HG02981 (cell line): ENCODE measurements at regions not wholly inside any gene's neighbourhood (a gene's known extent, or its start where the extent isn't known, plus 50 kb on each side); places are given as distances from the start of the nearest gene placed in this dataset.

Source experiments
- ATAC-seq: cut with Tn5 transposase; IDR thresholded peaks from one replicate; pipeline ENCODE4 v1.9.1; 2021; ENCODE audit warnings: mild to moderate bottlenecking, moderate library complexity; ENCODE audit not compliant: unreplicated experiment

DNA sequence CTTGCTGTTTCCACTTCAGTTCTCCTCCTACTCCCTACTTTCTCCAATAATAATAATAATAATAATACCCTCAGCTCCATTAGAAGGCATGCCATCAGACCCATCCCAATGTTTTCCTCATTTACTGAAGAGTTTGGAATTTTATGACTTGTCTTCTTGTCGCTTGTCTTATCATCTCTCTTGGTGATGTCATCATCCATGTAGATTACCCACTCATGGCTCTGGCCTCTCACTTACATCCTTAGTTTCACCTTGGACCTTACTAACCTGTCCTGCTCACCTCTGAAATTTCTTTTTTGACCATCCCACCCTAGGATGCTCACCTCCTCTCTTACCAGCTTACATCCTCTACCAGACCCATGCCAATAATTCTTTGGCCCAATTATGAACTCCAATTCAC lies 329.3 kb downstream of the ACTL7B start:
- no peak for ATAC-seq

DNA sequence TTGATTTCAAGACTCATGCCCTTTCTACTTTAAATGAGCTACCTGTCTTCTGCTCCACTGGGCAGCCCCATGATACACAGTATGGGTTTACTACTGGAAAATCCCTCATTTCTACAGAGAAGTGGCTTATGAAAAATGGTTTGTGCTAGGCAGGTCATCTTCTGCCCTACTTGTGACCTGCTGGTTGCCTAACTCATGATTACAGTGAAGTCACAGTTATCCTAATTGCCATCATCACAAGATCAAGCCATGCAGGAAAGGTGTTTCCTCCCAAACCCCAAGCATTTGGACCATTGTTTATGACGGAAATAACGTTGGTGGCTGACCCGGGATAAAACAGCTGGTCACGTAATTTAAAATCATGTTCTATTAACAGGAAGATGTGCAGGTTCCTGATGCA lies 330.6 kb downstream of the ACTL7B start:
- ATAC-seq, result no peak

DNA sequence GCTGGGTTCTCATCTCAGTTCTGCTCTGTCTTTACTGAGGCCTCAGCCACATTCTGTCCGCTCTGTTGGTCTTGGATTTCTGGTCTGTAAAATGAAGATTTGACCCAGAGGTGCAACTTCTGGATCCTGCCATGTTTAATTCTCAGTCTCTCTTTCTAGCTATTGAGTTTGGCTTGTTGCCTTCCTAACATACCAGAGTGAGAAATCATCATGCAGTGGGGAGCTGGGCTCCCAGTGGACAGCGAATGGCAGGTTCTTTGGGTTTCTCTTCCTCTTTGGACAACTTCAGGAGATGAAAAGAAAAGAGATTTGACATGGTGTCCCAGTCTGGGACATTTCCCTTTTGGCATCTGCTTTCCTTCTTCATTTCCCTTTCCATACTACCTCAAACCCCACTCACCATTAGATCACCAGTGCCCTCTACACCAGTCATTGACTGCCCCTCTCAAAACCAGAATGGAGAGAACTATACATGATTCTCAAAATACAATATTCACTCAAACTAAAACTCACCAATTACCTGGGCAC lies 334.7 kb downstream of the ACTL7B start:
- ATAC-seq, result no peak

DNA sequence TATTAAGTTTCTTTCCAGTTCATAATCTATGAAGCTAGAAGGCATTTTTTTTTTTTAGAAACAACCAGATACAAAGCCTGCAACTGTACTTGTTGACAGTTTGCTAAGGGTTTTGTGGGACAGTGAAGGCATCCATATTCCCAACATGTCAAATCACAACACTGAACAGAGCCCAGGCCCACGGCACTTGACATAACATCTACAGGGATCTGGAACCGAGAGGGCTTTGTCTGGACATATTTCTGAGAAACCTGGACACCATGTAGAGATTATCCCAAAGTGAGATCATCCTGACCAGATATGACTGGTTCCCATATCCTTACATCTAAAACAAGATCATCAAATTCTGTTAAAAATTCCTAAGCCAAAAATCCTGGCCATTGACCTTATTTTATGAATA lies 336.3 kb downstream of the ACTL7B start:
- no peak for ATAC-seq

DNA sequence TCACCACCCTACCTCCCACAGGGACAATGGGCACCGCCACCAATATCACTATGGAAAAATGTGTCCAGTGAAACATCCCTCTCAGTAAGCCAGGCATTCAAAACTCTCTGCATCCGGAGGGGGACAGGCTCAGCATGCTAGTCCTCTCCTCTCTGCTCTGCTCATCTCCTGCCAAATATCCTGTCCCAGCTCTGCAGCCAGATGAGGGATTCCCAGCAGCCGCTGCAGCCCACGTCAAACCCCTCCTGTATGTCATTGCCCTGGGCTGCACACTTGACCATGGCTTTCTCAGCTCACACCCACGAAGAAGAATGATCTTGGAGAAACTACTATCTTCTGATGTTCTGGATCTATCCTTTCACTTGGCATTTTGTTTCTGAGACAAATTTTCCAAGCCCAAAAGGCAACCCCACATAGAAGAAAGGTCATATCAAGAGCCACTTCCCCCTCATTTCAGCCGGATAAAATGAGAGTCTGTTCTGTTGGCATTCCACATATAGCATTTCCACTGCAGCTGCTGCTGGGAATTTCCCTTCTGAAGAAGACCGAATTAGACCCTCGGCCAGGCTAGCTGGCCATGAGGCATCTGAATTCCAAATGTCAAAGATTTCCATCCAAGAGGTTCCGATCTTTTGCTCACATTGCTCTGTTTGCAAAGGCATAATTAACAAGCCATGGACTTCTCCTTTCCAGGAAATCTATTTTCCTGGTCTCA lies 338.0 kb downstream of the ACTL7B start:
- no peak for ATAC-seq

DNA sequence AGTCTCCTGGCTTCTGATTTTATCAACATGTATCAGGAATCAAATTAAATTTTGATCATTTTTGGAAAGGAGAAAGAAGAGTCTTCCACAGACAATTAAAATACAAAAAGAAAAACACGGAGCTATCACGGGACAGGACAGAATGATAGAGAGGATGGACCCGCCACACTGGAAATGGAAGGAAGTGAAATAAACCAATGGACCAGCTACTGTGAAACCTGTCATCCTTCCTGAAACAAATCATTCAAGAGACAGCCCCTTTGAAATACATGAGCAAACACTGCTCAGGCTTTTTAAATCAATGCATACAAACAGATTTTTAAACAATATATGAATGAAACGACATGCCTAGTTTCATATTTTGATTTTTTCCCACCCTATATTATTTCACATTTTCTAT lies 339.4 kb downstream of the ACTL7B start:
- ATAC-seq, result no peak

DNA sequence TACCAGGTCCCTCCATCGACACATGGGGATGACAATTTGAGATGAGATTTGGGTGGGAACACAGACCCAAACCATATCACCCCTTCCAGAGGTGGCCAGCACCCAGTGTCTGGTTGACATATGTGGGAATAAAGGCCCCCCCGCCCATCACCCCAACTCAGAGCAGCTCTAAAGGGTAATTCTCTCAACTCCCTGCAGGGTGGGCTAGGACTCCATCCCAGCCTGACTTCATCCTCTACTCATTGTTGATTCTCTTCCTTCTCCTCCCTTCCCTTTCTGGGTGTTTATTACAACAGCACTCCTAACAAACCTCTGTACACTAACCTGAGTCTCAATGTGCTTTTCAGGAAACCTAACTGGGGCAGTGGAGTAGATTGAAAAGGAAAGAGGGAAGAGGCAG lies 339.9 kb downstream of the ACTL7B start:
- ATAC-seq, result no peak

DNA sequence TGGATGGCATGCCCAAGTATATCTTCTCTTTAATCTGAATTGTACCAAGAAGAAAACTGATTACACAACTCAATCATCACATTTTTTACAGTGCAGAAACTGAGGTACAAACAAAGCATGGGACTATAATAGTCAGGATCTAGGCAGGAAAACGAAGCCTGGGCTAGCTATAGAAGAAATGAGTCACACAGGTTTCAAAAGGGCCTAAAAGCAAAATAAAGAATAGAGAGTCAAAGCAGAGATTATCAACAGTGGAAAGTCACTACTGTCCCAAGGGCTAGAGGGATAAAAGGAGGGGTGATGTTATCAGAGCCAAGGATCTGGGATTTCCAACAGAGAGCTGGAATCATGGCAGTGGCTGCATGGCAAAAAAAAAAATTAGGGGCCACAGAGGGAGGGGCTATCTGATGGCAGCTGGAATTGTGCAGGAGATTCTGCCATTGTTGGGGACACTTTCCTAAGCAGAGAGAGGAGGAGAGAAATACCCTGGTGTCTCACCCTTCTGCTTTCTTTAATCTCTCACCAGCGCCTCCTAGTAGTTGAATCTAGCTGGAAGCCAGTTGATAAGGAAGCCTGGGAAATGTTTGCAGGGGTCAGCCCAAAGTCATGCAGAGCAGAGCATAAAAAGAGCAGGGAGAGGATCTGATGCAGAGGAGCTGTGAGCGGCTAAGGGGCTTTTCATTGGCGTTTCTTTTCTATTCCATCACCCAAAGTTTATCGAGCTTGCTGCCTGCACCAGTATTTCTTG lies 343.2 kb downstream of the ACTL7B start:
- ATAC-seq, result no peak

DNA sequence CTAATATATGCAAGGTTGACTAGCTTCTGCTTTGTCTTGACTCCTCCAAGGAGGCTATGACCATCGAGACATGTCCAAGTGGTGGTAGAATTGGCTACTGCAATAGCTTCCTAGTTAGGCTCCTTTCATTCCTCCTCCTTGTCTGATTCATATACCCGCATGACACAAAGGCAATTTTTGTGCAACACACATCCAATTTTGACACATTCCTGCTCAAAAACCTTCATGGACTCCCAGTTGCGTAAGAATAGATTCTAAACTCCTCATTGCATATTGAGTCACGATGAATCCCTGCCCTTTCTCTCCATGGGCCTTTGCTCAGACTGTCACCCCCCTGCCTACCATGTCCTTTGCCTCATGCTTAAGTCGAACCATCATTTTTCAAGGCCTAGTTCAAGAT lies 344.5 kb downstream of the ACTL7B start:
- ATAC-seq, result no peak

DNA sequence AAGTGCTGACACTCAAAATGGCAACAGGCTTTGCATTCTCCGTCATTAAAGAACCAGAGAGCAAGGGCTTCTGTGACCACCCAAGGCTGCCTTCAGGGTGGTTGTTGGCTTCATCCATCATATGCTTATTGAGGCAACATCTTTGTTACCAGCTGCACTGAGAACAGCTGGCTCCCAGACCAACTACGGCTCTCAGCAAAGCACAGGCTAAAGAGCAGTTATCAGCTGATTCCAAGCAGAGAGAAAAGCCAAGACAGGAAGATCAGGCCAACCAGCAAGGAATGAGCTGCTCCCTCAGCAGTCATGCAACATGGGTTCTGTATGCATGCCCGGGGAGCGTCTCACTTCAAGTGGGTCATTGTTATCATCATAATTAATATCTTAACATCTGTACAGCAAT lies 358.9 kb downstream of the ACTL7B start:
- no peak for ATAC-seq

DNA sequence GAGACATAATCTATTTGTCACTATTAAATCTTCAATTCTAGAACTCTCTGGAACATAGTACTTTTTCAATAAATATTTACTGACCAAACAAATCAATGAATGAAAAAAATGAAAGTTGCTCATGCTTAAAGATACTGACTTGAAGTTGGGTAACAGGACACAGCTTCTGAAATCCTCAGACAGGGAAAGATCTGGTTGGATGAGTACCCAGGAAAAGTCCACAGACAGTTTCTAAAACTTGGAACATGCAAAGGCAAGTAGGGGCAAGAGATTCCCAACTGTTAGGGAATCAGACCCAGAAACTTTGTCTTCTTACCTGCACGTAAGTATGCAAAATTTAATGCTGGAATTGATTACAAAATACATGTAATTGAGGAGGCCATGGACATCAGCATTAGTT lies 366.2 kb downstream of the ACTL7B start:
- ATAC-seq, result no peak

DNA sequence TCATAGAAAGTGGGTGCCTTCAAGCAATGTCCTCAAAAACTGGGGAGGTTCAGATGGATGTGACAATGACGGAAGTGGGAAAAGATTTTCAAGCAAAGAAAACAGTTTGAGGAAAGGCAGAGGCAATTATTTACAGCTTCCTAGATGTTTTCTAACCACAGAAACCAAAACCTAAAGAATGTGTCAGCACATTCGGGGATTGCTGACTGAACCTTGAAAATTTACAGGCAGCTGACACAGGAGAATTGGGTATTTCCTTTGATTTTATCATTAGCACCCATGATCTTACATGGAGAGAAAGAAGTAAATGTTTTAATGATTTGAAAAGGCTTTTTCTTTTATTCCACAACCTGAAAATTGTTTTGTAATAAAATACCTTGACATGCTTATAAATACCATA lies 369.0 kb downstream of the ACTL7B start:
- no peak for ATAC-seq

DNA sequence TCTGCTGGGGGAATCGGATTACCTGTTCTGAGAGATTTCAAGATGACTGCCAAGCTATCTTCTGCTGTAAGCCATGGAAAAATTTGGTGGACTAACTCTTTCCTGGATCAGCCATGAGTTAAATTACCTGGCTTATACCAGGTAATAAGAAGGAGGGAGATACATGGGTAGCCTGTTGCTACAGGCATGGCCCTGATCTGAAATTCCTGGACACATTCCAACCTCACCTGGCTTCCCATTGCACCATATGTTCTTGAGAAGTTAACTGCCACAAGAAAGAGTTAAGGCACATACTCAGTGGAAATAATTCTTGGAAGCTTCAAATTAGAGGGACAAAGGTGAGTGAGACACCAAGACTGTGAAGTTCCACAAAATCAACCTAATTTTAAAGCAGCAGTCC lies 371.3 kb downstream of the ACTL7B start:
- no peak for ATAC-seq

DNA sequence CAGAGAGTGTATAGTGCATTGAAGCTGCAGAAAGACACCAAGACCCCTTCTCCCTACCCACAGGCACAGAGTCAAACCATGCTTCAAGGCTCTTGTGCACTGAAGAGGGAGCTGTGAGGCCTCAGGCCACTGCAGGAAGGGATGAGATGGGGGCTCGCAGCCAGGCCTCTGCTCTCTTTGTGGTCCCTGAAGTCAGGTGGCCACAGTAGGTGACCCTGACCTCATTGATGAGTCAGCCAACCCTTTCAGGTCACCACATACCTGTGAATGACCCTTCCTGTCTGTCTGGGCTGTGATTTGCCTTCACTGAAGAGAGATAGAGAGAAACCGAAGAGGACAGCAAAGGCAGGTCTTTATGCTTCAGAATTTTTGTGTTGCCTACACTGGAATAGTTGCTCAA lies 372.1 kb downstream of the ACTL7B start:
- ATAC-seq, result no peak

DNA sequence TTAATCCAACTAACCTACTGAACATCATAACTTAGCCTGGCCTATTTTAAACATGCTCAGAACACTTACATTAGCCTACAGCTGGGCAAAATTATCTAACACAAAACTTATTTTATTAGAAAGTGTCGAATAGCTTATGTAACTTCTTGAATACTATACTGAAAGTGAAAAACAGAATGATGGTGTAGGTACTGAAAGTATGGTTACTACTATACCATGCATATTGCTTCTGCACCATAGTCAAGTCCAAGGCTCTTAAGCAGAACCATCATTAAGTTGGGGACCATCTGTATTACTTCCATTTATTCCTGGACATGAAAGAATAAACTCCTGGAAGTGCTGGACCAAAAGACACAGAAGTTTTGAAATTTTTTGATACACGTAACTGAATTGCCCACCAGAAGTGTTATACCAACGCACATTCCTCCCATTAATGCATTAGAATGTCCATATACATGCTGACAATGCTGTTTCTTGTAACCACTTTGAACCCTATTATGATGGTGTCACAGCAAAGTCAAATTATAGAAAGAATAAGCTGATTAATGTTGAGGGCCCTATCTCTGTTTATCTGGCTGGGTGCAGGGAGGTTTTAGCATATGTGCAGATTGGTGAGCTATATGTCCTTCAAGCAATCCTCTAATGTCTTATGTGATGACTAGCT lies 375.7 kb downstream of the ACTL7B start:
- no peak for ATAC-seq

DNA sequence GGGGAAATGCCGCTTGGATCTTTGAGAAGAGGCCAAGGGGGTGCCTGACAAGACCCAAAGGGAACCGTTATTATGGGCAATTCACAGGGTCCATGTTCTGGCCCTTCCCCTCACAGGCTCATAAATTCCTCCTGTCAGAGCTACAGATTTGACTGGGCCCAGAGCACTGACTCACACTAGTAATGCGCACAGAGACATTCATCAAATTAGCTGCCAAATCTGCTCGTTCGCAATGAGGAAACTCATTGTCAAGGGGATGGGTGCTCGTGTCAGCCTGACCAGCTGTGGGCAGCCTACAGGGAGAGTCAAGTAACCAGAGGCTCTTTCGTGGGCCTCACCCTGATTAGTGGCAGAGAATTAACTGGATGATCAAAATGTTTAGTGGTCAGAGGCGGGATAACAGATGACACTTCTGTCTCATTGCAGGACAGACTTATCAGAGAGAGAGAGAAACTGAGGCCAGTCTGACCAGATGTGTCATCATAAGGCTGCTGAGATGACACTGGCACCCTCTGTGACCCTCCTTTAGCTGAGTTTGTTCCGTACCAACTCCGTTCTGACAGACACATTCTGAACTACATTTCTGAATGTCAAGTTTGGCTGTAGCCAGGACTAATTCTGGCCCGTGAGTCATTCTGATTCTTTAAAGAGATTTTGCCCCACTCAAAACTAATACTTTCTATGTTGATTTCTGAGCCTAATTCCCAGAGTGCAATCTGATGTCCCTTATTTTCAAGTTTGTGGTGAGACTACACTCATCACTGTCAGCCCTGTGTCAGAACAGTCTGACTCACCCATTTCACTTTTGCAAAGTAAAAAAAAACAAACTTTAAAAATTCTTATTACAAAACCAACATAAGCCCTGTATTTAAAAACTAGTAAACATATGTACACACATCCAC lies 377.1 kb downstream of the ACTL7B start:
- peak; percentile 84 for ATAC-seq

DNA sequence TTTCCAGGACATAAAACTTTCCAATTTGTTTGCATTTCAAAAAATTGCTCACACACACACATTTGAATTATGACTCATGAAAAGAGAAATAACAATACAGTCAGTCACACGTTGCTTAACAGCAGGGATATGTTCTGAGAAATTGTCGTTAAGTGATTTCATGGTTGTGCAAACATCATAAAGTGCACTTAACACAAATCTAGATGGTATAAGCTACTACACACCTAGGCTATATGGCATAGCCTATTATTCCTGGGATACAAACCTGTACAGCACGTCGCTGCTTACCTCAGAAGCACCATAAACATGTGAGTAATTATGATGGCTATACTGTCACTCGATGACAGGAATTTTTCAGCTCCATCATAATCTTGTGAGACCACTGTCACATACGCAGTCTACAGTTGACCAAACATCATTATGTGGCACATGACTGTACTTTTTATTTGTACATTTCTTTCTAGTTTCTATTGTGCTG lies 378.2 kb downstream of the ACTL7B start:
- ATAC-seq, result no peak

DNA sequence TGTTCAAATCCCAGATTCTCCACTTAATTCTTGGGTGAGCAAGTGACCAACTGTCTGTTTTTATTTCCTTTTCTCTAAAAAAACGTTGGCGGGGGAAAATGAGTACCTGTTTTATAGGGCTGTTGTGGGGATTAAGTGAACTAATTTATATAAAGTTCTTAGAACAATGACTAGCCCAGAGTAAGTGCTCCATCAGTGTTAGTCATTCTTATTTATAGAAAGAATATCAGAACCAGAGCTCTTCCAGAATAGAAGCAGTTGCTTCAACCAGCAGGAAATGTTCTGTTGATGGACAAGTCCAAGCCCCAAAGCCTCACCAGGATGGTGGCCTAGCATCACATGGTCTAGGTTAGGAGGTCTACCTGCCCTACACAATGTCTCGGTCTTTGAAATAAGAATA lies 379.2 kb downstream of the ACTL7B start:
- no peak for ATAC-seq

DNA sequence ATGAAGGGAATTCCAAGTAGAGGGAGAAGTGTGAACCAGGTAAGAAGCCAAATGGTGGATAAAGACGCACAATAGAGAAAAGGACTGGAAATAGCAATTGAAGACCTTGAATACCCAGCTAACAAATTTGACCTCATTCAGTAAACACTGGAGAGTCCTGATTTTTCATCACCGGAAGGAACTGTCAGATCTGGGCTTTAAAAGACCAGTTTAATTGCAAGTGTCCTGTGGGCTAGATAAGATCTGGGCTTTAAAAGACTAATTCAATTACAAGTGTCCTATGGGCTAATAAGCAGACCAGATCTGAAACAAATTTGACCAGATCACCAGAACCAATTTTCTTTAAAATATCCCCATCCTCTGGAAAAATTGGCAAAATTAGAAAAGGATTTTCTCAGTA lies 380.0 kb downstream of the ACTL7B start:
- no peak for ATAC-seq

DNA sequence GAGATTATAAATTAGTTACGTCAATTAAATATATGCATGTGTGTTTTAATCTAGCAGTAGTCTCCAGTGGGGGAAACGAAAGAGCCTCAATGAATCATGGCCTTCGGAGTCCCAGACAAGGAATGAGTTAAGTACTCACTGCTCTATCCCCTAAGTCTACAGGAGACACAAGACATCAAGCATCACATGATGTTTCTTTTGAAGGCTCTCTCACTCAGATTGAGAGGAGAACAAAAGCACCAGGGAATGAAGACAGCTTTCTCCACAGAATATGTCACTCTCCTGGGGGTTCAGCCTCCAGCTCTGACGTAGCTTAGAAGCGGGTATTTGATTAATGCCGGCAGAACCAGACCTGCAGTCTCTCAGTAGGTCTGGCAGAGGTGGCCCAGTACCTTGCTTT lies 381.4 kb downstream of the ACTL7B start:
- ATAC-seq, result no peak
